Activated naive CD4-positive, alpha-beta T cell treated with anti-CD3 and anti-CD28 coated beads for 36 hours (primary cell): ENCODE measurements at regions not wholly inside any gene's neighbourhood (a gene's known extent, or its start where the extent isn't known, plus 50 kb on each side); places are given as distances from the start of the nearest gene placed in this dataset.

Experiments used
- CTCF ChIA-PET: fragments of 350-600 bp; sonication (Branson Sonifier 250); formaldehyde crosslinking; loops from one replicate; lab custom pipeline; 2021; ENCODE audit warnings: antibody characterized with exemption; lab: Charles Lee
- DNase-seq: peaks from one replicate; pipeline ENCODE4 v3.0.0-alpha.2; 2020
- H3K27ac Mint-ChIP-seq: one replicate; pipeline ENCODE4 v1.8.0; 2021; ENCODE audit warnings: mild to moderate bottlenecking, mixed read lengths
- H3K27me3 Mint-ChIP-seq: one replicate; pipeline ENCODE4 v1.8.0; 2021; ENCODE audit warnings: low read depth, mixed read lengths
- H3K36me3 Mint-ChIP-seq: one replicate; pipeline ENCODE4 v1.8.0; 2021; ENCODE audit warnings: low read depth, mixed read lengths
- H3K4me1 Mint-ChIP-seq: one replicate; pipeline ENCODE4 v1.8.0; 2021; ENCODE audit warnings: low read depth, mixed read lengths
- H3K4me3 Mint-ChIP-seq: one replicate; pipeline ENCODE4 v1.8.0; 2021; ENCODE audit warnings: mild to moderate bottlenecking, moderate library complexity, mixed read lengths
- H3K9me3 Mint-ChIP-seq: one replicate; pipeline ENCODE4 v1.8.0; 2021; ENCODE audit warnings: mixed read lengths
- intact Hi-C: fragments of 100-400 bp; cut with micrococcal nuclease; formaldehyde crosslinking; loops from one replicate; pipeline ENCODE4 v1.15.1; 2023

DNA sequence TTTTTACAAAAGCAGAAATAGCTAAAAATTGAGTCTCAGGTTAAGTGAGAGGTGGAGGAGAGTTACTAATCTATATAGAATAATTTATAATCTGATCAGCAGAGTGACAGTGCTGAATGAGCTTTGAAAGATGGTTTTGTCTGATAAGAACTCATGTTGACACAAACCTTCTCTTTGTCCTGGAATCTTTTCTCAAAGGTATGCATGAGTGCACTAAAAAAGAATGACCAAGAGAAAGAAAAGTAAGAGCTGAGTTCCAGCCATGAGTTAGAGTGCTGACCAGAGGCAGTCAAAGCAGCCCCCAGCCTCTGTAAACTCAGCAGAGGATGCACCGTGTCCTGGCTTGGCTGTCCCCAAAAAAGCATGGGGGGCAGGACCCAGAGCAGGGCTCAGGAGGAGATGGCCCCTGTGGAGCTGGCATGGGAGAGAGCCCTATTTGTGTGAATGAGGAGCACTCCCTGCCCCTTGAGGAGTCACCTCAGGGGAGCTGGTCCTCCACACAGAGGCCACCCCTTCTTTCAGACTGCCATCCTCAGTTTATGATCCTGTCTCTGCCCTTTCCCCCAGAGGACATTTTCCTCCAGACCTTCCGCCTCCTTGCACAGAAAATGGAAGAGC is 129.8 kb downstream of the SEC23A start:
- H3K4me1 Mint-ChIP-seq, result no peaks in the 10 kb centered on the region
- no peak for DNase-seq
- no peak overlapping the region for H3K27ac Mint-ChIP-seq
- intact Hi-C loops, result no loop called here
- CTCF ChIA-PET, result no interaction called here
- H3K36me3 Mint-ChIP-seq, result no peaks in the 10 kb centered on the region
- H3K27me3 Mint-ChIP-seq, result peaks cover 2% of the 10 kb centered on the region
- H3K9me3 Mint-ChIP-seq, result peaks cover 4% of the 10 kb centered on the region
- no peak overlapping the region for H3K4me3 Mint-ChIP-seq

DNA sequence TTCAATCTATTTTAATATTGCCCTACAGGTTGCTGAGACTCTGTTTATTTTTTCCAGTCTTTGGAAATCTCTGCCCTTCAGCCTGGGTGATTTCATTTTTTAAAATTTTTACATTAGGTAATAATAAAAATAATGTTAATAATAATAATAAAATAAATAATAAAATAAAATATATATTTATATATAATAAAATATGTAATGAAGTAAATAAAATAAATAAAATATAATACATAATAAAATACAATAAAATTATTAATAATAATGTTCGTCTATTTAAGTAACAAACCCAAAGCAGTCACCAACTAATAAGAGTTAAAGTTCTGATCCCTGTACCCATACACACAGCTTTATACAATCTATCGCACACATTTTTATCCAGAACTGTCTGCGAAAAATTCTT is 130.5 kb downstream of the SEC23A start:
- H3K9me3 Mint-ChIP-seq, result peaks cover 2% of the 10 kb centered on the region
- no peaks in the 10 kb centered on the region for H3K36me3 Mint-ChIP-seq
- H3K27me3 Mint-ChIP-seq, result peaks cover 2% of the 10 kb centered on the region
- no peak for DNase-seq
- CTCF ChIA-PET, result no interaction called here
- no peaks in the 10 kb centered on the region for H3K4me1 Mint-ChIP-seq
- H3K4me3 Mint-ChIP-seq, result no peak overlapping the region
- H3K27ac Mint-ChIP-seq, result no peak overlapping the region
- intact Hi-C loops, result no loop called here

DNA sequence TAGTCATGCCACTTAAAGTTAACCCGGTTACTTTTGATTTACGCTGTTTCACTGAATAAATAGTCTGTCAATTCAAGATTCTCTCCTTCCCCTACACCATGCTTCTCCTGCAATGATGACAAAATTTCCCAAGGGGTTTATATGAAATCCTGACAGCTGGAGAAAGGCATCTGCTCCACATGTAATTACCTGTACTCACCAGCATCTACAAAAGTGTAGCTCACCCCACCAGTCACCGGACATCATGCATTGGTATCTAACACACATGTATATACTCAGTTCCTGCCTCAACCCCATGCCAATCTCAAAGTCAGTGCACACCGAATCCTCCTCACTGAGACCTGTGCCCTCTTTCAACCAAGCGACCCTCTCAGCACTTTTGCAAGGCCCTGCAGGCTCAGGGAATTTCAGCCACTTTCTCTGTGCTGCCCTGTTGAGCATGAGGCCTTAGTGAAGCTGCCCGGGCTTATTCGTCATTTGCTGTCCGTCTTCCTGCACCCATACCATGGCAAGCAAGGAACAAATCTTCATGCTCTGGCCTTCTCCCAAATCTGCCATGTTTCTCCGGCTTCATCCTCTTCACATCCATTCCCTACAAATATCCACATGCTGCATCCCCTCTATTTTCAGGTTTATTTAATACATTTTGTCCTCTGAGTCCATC is 131.6 kb downstream of the SEC23A start:
- Mint-ChIP-seq H3K9me3 (peaks cover 2% of the 10 kb centered on the region), H3K27ac (no peak overlapping the region), H3K36me3 (no peaks in the 10 kb centered on the region), H3K4me3 (no peak overlapping the region), H3K4me1 (no peaks in the 10 kb centered on the region), H3K27me3 (peaks cover 2% of the 10 kb centered on the region)
- intact Hi-C loops, result no loop called here
- DNase-seq, result no peak
- CTCF ChIA-PET, result no interaction called here

DNA sequence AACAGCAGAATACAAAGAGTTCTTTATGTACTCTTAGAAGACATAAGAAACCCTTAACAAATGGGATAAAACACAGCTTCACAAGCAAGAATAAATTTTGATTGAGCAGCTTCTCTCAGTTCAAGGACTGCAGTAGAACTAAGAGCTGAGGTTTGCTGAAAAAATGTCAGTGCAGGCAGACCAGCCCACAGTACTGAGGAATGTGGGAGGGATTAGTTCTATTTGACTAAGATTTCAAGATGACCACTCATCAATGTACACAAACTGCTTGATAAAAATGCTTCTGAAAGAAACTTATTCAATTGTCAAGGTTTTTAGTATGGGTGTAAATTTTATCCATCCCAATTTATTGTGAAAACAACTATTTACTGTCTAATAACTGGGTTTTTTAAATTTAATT is 138.4 kb downstream of the SEC23A start:
- Mint-ChIP-seq H3K27me3 (no peaks in the 10 kb centered on the region), H3K4me3 (no peak overlapping the region), H3K9me3 (no peaks in the 10 kb centered on the region), H3K27ac (no peak overlapping the region), H3K36me3 (no peaks in the 10 kb centered on the region), H3K4me1 (no peaks in the 10 kb centered on the region)
- intact Hi-C loops, result no loop called here
- CTCF ChIA-PET, result interaction anchor here (0.6 kb wide), 1 partner anchor 17 kb away, joined by 3 read pairs; no protein-coding TSS in a partner anchor
- DNase-seq, result no peak

DNA sequence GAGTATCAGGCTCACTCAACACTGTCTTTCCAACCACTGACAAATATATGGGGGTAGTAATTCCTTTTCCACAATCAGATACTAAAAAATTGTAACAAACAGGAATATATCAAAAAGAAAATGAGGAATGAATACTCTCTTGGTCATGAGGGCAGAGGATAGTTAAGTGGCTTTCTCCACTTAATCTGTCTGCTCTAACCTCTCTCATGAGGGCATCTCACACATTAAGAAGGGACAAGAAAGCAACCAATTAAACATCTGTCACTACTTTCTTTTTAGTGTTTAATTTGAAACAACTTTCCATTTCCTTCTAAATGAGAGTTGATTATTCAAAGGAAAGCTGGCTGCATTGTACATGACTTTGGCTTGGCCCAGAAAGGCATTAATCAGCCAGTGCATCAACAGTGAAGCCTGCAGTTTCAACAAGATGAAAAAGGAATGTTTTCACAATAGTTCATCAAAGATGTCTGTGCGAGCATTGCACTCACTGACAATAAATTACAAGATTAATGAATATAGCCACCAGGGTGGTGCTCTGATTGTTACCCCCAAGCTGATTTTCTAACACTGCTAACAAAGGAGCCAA is 142.0 kb downstream of the SEC23A start:
- Mint-ChIP-seq H3K9me3 (no peaks in the 10 kb centered on the region), H3K36me3 (no peaks in the 10 kb centered on the region), H3K4me1 (no peaks in the 10 kb centered on the region), H3K27me3 (no peaks in the 10 kb centered on the region), H3K27ac (no peak overlapping the region), H3K4me3 (no peak overlapping the region)
- no peak for DNase-seq
- intact Hi-C loops, result no loop called here
- CTCF ChIA-PET, result no interaction called here

DNA sequence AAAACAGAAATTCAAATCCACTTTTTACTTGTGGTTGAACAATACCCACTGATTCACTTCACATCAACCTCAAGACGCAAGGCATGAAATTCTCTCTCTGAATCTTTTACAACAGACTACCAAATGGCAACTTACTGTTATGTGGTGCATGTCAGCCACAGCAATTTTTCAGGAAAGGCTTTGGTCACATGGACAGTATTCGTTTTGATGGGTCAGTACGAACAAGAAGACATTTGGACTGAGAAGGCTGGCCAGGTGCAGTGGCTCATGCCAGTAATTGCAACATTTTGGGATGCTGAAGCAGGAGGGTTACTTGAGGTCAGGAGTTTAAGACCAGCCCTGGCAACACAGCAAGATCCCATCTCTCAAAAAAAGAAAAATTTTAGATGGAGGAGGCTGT is 144.0 kb downstream of the SEC23A start:
- intact Hi-C loops, result no loop called here
- H3K27ac Mint-ChIP-seq, result no peak overlapping the region
- no peak overlapping the region for H3K4me3 Mint-ChIP-seq
- H3K36me3 Mint-ChIP-seq, result no peaks in the 10 kb centered on the region
- CTCF ChIA-PET, result interaction anchor here (0.7 kb wide), 1 partner anchor 14 kb away, joined by 3 read pairs; no protein-coding TSS in a partner anchor
- no peaks in the 10 kb centered on the region for H3K4me1 Mint-ChIP-seq
- DNase-seq, result no peak
- H3K27me3 Mint-ChIP-seq, result peaks cover 4% of the 10 kb centered on the region
- no peaks in the 10 kb centered on the region for H3K9me3 Mint-ChIP-seq

DNA sequence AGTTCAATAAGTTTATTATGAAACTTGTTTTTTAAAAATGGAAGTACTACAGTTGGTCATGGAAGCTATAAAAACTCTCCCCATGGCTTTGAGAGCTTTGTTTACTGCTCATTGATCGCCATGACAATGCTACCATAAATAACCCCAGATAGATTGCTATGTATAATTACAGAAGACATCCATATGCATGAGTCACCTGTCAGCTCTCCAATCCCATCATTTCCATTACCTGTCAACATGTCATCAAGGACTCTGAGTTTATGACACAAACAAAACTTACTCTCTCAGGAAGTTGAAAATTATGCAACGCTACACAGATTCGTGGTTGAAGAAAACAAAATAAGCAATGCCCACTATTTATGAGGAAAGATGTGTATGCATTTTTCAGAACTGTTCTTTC is 144.4 kb downstream of the SEC23A start:
- no peak for DNase-seq
- no peak overlapping the region for H3K4me3 Mint-ChIP-seq
- peaks cover 4% of the 10 kb centered on the region for H3K27me3 Mint-ChIP-seq
- no peaks in the 10 kb centered on the region for H3K36me3 Mint-ChIP-seq
- intact Hi-C loops, result no loop called here
- CTCF ChIA-PET, result interaction anchor here (0.7 kb wide), 1 partner anchor 14 kb away, joined by 3 read pairs; no protein-coding TSS in a partner anchor
- H3K27ac Mint-ChIP-seq, result no peak overlapping the region
- no peaks in the 10 kb centered on the region for H3K4me1 Mint-ChIP-seq
- H3K9me3 Mint-ChIP-seq, result no peaks in the 10 kb centered on the region

DNA sequence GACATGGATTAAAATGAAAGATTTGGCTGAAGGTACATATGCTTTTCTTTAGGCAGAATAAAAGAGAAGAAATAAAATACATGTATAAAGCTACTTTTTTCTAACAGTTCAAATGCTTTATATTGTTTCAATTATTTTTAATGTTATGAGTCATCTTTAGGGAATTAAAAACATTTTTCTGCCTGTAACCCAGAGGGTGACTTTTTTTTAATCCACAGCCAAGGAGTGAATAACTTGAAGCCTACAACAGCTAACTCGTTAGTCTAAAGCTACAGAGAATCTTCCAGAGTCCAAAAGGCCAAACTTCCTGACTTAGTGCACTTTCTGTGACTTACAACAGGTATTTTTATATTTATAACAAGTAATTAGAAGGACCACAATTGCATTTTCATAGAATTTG is 151.6 kb downstream of the SEC23A start:
- peaks cover 4% of the 10 kb centered on the region for H3K27me3 Mint-ChIP-seq
- H3K27ac Mint-ChIP-seq, result no peak overlapping the region
- no peak overlapping the region for H3K4me3 Mint-ChIP-seq
- intact Hi-C loops, result no loop called here
- H3K36me3 Mint-ChIP-seq, result no peaks in the 10 kb centered on the region
- H3K9me3 Mint-ChIP-seq, result no peaks in the 10 kb centered on the region
- no peaks in the 10 kb centered on the region for H3K4me1 Mint-ChIP-seq
- CTCF ChIA-PET, result interaction anchor here (0.5 kb wide), 1 partner anchor 61 kb away, joined by 3 read pairs; no protein-coding TSS in a partner anchor
- no peak for DNase-seq

DNA sequence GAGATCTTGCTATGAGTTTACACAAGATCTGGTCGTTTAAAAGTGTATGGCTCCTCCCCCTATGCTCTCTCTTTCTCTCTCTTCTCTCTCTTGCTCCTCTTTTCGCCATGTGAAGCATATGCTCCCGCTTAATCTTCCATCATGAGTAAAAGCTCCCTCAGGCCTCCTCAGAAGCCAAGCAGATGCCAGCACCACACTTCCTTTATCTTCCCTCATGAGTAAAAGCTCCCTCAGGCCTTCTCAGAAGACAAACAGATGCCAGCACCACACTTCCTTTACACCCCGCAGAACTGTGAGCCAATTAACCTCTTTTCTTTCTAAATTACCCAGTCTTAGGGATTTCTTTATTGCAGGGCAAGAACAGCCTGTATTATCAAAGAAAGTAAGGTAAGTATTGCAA is 152.4 kb downstream of the SEC23A start:
- no peak for DNase-seq

DNA sequence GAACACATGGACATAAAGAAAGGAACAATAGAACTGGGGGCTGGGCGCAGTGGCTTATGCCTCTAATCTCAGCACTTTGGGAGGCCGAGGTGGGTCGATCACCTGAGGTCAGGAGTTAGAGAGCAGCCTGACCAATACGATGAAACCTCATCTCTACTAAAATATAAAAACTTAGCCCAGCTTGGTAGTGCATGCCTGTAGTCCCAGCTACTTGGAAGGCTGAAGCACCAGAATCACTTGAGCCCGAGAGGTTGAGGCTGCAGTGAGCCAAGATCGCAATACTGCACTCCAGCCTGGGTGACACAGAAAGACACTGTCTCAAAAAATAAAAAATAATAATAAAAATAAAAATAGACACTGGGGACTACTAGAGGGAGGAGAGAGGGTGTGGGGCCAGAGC is 154.5 kb downstream of the SEC23A start:
- intact Hi-C loops, result no loop called here
- no peaks in the 10 kb centered on the region for H3K36me3 Mint-ChIP-seq
- CTCF ChIA-PET, result no interaction called here
- no peak overlapping the region for H3K4me3 Mint-ChIP-seq
- no peaks in the 10 kb centered on the region for H3K4me1 Mint-ChIP-seq
- H3K27me3 Mint-ChIP-seq, result no peaks in the 10 kb centered on the region
- no peak for DNase-seq
- no peaks in the 10 kb centered on the region for H3K9me3 Mint-ChIP-seq
- no peak overlapping the region for H3K27ac Mint-ChIP-seq

More for the DNA sequence above, 152.4 kb downstream of the SEC23A start:
- Mint-ChIP-seq H3K9me3 (no peaks in the 10 kb centered on the region), H3K27ac (no peak overlapping the region), H3K4me3 (no peak overlapping the region), H3K4me1 (no peaks in the 10 kb centered on the region), H3K27me3 (peaks cover under 1% of the 10 kb centered on the region), H3K36me3 (no peaks in the 10 kb centered on the region)
- intact Hi-C loops, result no loop called here
- CTCF ChIA-PET, result no interaction called here

DNA sequence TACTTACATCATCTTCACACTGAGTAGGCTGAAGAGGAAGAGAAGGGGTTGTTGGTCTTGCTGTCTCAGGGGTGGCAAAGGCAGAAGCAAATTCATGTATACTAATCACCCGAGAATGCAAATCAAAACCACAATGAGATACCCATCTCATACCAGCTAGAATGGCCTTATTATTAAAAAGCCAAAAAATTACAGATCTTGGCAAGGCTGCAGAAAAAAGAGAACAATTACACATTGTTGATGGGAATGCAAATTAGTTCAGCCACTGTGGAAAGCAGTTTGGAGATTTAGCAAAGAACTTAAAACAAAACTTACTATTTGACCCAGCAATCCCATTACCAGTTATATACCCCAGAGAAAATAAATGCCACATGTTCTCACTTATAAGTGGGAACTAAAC is 154.9 kb downstream of the SEC23A start:
- Mint-ChIP-seq H3K4me3 (no peak overlapping the region), H3K36me3 (no peaks in the 10 kb centered on the region), H3K27me3 (no peaks in the 10 kb centered on the region), H3K9me3 (no peaks in the 10 kb centered on the region), H3K4me1 (no peaks in the 10 kb centered on the region), H3K27ac (no peak overlapping the region)
- intact Hi-C loops, result no loop called here
- CTCF ChIA-PET, result no interaction called here
- DNase-seq, result no peak

DNA sequence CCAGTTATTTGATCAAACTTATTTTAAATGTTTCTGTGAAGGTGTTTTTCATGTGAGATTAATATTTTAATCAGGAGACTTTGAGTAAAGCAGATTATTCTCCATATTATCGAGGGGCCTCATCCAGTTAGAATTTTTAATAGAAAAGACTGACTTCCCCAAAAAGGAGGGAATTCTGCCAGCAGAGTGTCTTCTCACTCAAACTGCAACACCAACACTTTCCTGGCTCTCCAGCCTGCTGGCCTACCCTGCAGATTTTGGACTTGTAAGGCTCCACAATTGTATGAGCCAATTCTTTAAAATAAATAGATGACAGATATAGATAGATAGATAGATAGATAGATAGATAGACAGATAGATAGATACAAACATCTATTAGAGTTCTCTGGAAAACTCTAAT is 155.7 kb downstream of the SEC23A start:
- intact Hi-C loops, result no loop called here
- Mint-ChIP-seq H3K4me1 (no peaks in the 10 kb centered on the region), H3K9me3 (no peaks in the 10 kb centered on the region), H3K36me3 (no peaks in the 10 kb centered on the region), H3K27me3 (no peaks in the 10 kb centered on the region), H3K4me3 (no peak overlapping the region), H3K27ac (no peak overlapping the region)
- no peak for DNase-seq
- CTCF ChIA-PET, result no interaction called here

DNA sequence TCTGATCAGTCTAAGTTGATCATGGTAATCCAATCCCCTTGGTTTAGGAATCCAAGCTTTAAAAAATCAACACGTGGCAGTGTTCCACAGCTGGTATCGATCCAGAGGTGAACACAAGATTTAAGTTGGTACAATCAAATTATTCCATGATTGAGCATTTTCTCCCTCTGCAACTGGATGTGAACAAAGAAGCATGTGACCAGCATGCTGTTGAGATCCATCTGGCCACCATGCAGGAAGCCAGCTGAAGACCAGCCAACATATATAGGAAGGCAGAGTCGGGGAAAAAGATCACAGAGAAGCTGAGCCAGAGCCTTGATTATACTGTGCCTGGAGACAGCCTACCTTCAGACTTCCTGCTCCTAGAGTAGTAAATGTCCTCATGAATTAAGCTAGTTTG is 158.3 kb downstream of the SEC23A start:
- no peaks in the 10 kb centered on the region for H3K27me3 Mint-ChIP-seq
- H3K4me3 Mint-ChIP-seq, result no peak overlapping the region
- H3K27ac Mint-ChIP-seq, result no peak overlapping the region

More for the DNA sequence above, 158.3 kb downstream of the SEC23A start:
- no peak for DNase-seq
- CTCF ChIA-PET, result interaction anchor here (0.5 to 1.1 kb wide), 3 partner anchors 14 to 504 kb away, joined by 3 to 6 read pairs (median 3); no protein-coding TSS in a partner anchor
- Mint-ChIP-seq H3K36me3 (no peaks in the 10 kb centered on the region), H3K9me3 (no peaks in the 10 kb centered on the region), H3K4me1 (no peaks in the 10 kb centered on the region)
- intact Hi-C loops, result no loop called here
